A549 (cell line): ENCODE measurements at regions not wholly inside any gene's neighbourhood (a gene's known extent, or its start where the extent isn't known, plus 50 kb on each side); places are given as distances from the start of the nearest gene placed in this dataset.
"Not testable (repeated sequence)": the region's sequence is repeated elsewhere in the genome, so short reads cannot be mapped to it uniquely, and the experiment has no call there.

Experiments
- CBX8 ChIP-seq: fragments of 200-600 bp; sonication (generic); IDR thresholded peaks from 2 replicates; pipeline ENCODE4 v1.6.1; 2016
- ELK1 ChIP-seq: fragments of 150-350 bp; IDR thresholded peaks from 2 replicates; pipeline ENCODE4 v1.6.1; 2014; ENCODE audit warnings: low read depth, mild to moderate bottlenecking, low read length
- MAZ ChIP-seq: fragments of 150-350 bp; IDR thresholded peaks from 2 replicates; pipeline ENCODE4 v1.6.1; 2014; ENCODE audit warnings: antibody characterized with exemption, low read depth, low read length, borderline replicate concordance
- MYC ChIP-seq: IDR thresholded peaks from 2 replicates; pipeline ENCODE4 v1.6.1; 2012; ENCODE audit warnings: mild to moderate bottlenecking, inconsistent platforms, low read length, improper control_type of control experiment, borderline replicate concordance
- NFE2L2 ChIP-seq: fragments of 150-350 bp; conservative IDR thresholded peaks from 2 replicates; pipeline ENCODE4 v1.6.1; 2014; ENCODE audit warnings: low read length
- POLR2A ChIP-seq: IDR thresholded peaks from 2 replicates; pipeline ENCODE4 v1.6.1; 2012; ENCODE audit warnings: mild to moderate bottlenecking, low read length
- RCOR1 ChIP-seq: fragments of 150-350 bp; IDR thresholded peaks from 2 replicates; pipeline ENCODE4 v1.6.1; 2014; ENCODE audit warnings: antibody characterized with exemption, low read length, low read depth
- TF ChIP-seq, protein P1 (sequence below): fragments of >200 bp; sonication (Bioruptor Twin); formaldehyde crosslinking; IDR thresholded peaks from 3 replicates; pipeline ENCODE4 v1.5.1; 2016
- TF ChIP-seq, protein P2 (sequence below): fragments of 450-650 bp; IDR thresholded peaks from 2 replicates; pipeline ENCODE4 v1.6.1; 2014; ENCODE audit warnings: antibody characterized with exemption

GRCh38 chr2:89927018-89927417, 1235.5 kb downstream of the RPIA start:
- TF ChIP-seq, protein P1, sequence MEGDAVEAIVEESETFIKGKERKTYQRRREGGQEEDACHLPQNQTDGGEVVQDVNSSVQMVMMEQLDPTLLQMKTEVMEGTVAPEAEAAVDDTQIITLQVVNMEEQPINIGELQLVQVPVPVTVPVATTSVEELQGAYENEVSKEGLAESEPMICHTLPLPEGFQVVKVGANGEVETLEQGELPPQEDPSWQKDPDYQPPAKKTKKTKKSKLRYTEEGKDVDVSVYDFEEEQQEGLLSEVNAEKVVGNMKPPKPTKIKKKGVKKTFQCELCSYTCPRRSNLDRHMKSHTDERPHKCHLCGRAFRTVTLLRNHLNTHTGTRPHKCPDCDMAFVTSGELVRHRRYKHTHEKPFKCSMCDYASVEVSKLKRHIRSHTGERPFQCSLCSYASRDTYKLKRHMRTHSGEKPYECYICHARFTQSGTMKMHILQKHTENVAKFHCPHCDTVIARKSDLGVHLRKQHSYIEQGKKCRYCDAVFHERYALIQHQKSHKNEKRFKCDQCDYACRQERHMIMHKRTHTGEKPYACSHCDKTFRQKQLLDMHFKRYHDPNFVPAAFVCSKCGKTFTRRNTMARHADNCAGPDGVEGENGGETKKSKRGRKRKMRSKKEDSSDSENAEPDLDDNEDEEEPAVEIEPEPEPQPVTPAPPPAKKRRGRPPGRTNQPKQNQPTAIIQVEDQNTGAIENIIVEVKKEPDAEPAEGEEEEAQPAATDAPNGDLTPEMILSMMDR, result not testable (repeated sequence)
- not testable (repeated sequence) for TF ChIP-seq NFE2L2, CBX8, RCOR1, MAZ, ELK1, MYC, POLR2A
- TF ChIP-seq, protein P2, sequence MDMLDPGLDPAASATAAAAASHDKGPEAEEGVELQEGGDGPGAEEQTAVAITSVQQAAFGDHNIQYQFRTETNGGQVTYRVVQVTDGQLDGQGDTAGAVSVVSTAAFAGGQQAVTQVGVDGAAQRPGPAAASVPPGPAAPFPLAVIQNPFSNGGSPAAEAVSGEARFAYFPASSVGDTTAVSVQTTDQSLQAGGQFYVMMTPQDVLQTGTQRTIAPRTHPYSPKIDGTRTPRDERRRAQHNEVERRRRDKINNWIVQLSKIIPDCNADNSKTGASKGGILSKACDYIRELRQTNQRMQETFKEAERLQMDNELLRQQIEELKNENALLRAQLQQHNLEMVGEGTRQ, result not testable (repeated sequence)
